ENCODE measurements at regions not wholly inside any gene's neighbourhood (a gene's known extent, or its start where the extent isn't known, plus 50 kb on each side); places are given as distances from the start of the nearest gene placed in this dataset.

GRCh38 chr1:78224861-78225552 lies 179.2 kb downstream of the GIPC2 start:
- H3K4me2 ChIP-seq (replicated peaks; ENCODE audit: extremely low read depth, low read length, poor library complexity, severe bottlenecking): no peak overlapping the region
- no peaks in the 10 kb centered on the region for H3K27me3 Mint-ChIP-seq (ENCODE audit: low read depth in 3 of 3)
- H3K27ac ChIP-seq (ENCODE audit: low read depth in 1 of 2, low read length in 2 of 2): no peak overlapping the region
- no peak overlapping the region for H2AFZ ChIP-seq (ENCODE audit: insufficient read depth, low read depth, low read length, poor library complexity, severe bottlenecking)
- no peaks in the 10 kb centered on the region for H4K20me1 ChIP-seq (ENCODE audit: insufficient read depth, low read length)
- no peak overlapping the region for H3K4me3 ChIP-seq (replicated peaks in 1 of 3; ENCODE audit: low read depth in 2 of 3, low read length in 3 of 3)
- H3K36me3 Mint-ChIP-seq: no peaks in the 10 kb centered on the region
- H3K27ac Mint-ChIP-seq: no peak overlapping the region
- WGBS (ENCODE audit: insufficient coverage): 20% methylated on average over 1 of the region's 3 CpGs
- H3K79me2 ChIP-seq (ENCODE audit: insufficient read depth, low read length): no peaks in the 10 kb centered on the region
- no peaks in the 10 kb centered on the region for H3K36me3 ChIP-seq (replicated peaks in 1 of 2; ENCODE audit: control insufficient read depth in 1 of 2, insufficient read depth in 2 of 2, low read length in 2 of 2)
- intact Hi-C loops (cut with micrococcal nuclease): no loop called here
- no peak overlapping the region for H3K9ac ChIP-seq (ENCODE audit: insufficient read depth, low read length, poor library complexity, severe bottlenecking)
- H3K27me3 ChIP-seq (ENCODE audit: control insufficient read depth in 2 of 2, insufficient read depth in 2 of 2, low read length in 2 of 2): no peaks in the 10 kb centered on the region
- H3K4me1 Mint-ChIP-seq: no peaks in the 10 kb centered on the region
- no peaks in the 10 kb centered on the region for H3K4me1 ChIP-seq (ENCODE audit: control insufficient read depth in 1 of 2, insufficient read depth in 2 of 2, low read length in 2 of 2)
- DNase-seq: no peak
- H3K4me3 Mint-ChIP-seq: no peak overlapping the region
- H3K9me3 Mint-ChIP-seq: peaks cover 2 to 16% (median 8%) of the 10 kb centered on the region in 7 donors
- H3K9me3 ChIP-seq (replicated peaks in 1 of 2; ENCODE audit: control insufficient read depth in 1 of 2, insufficient read depth in 1 of 2, low read length in 2 of 2): peaks cover 5% of the 10 kb centered on the region in 2 donors
- TF ChIP-seq, protein P1, sequence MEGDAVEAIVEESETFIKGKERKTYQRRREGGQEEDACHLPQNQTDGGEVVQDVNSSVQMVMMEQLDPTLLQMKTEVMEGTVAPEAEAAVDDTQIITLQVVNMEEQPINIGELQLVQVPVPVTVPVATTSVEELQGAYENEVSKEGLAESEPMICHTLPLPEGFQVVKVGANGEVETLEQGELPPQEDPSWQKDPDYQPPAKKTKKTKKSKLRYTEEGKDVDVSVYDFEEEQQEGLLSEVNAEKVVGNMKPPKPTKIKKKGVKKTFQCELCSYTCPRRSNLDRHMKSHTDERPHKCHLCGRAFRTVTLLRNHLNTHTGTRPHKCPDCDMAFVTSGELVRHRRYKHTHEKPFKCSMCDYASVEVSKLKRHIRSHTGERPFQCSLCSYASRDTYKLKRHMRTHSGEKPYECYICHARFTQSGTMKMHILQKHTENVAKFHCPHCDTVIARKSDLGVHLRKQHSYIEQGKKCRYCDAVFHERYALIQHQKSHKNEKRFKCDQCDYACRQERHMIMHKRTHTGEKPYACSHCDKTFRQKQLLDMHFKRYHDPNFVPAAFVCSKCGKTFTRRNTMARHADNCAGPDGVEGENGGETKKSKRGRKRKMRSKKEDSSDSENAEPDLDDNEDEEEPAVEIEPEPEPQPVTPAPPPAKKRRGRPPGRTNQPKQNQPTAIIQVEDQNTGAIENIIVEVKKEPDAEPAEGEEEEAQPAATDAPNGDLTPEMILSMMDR (IDR thresholded peaks at IDR 0.05): no peak

GRCh38 chr1:78226784-78227183 lies 181.0 kb downstream of the GIPC2 start:
- no peaks in the 10 kb centered on the region for H4K20me1 ChIP-seq (ENCODE audit: insufficient read depth, low read length)
- H3K9ac ChIP-seq (ENCODE audit: insufficient read depth, low read length, poor library complexity, severe bottlenecking): no peak overlapping the region
- H3K4me2 ChIP-seq (replicated peaks; ENCODE audit: extremely low read depth, low read length, poor library complexity, severe bottlenecking): no peak overlapping the region
- Mint-ChIP-seq H3K27ac (no peak overlapping the region), H3K9me3 (peaks cover 2 to 14% (median 6%) of the 10 kb centered on the region in 7 donors), H3K36me3 (no peaks in the 10 kb centered on the region), H3K4me1 (no peaks in the 10 kb centered on the region), H3K27me3 (ENCODE audit: low read depth in 3 of 3) (no peaks in the 10 kb centered on the region), H3K4me3 (no peak overlapping the region)
- DNase-seq: no peak
- TF ChIP-seq, protein P1 (IDR thresholded peaks at IDR 0.05): no peak
- H3K4me1 ChIP-seq (ENCODE audit: control insufficient read depth in 1 of 2, insufficient read depth in 2 of 2, low read length in 2 of 2): no peaks in the 10 kb centered on the region
- H3K9me3 ChIP-seq (replicated peaks in 1 of 2; ENCODE audit: control insufficient read depth in 1 of 2, insufficient read depth in 1 of 2, low read length in 2 of 2): peaks cover 5% of the 10 kb centered on the region in 2 donors
- no peak overlapping the region for H2AFZ ChIP-seq (ENCODE audit: insufficient read depth, low read depth, low read length, poor library complexity, severe bottlenecking)
- H3K27ac ChIP-seq (ENCODE audit: low read depth in 1 of 2, low read length in 2 of 2): no peak overlapping the region
- H3K4me3 ChIP-seq (replicated peaks in 1 of 3; ENCODE audit: low read depth in 2 of 3, low read length in 3 of 3): no peak overlapping the region
- 96% methylated on average over 2 of the region's 3 CpGs for WGBS (ENCODE audit: insufficient coverage)
- intact Hi-C loops (cut with micrococcal nuclease): no loop called here
- no peaks in the 10 kb centered on the region for H3K79me2 ChIP-seq (ENCODE audit: insufficient read depth, low read length)
- no peaks in the 10 kb centered on the region for H3K36me3 ChIP-seq (replicated peaks in 1 of 2; ENCODE audit: control insufficient read depth in 1 of 2, insufficient read depth in 2 of 2, low read length in 2 of 2)
- H3K27me3 ChIP-seq (ENCODE audit: control insufficient read depth in 2 of 2, insufficient read depth in 2 of 2, low read length in 2 of 2): no peaks in the 10 kb centered on the region

Data from CD14-positive monocyte (primary cell).